SW480 (cell line): ENCODE measurements at regions not wholly inside any gene's neighbourhood (a gene's known extent, or its start where the extent isn't known, plus 50 kb on each side); places are given as distances from the start of the nearest gene placed in this dataset.
A peak's percentile ranks its signal among the peaks of the same experiment; 100 is the strongest.
"Not testable (repeated sequence)": the region's sequence is repeated elsewhere in the genome, so short reads cannot be mapped to it uniquely, and the experiment has no call there.

Experiments used
- DNase-seq: peaks from one replicate; pipeline ENCODE4 v3.0.0-alpha.2; 2016; ENCODE audit warnings: low spot score

GRCh38 chr10:4440260-4440659 is 385.7 kb upstream of the AKR1E2 start:
- DNase-seq = no peak

DNA sequence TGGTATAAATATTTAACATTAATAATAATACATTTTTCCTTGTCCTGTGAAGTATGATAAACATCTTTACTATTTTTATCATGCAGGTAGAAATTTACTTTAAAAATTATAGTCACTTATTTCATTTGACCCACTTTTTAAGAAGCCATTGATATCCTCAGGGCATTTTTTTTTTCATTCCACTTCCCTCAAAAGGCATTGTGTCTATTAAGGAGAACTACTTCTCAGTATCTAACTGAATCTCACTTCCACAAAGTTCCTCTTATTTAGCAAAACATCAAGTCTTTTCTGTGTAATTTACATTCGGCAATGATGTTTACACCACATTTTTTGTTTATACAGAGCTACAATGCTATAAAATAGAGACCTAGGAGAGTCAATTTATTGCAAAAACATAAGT is 388.2 kb upstream of the AKR1E2 start:
- DNase-seq = no peak

- no peak for DNase-seq
Observed at GRCh38 chr10:4437061-4437460, 388.9 kb upstream of the AKR1E2 start.

- DNase-seq = no peak
Observed at GRCh38 chr10:4436103-4436502, 389.9 kb upstream of the AKR1E2 start.

GRCh38 chr10:4434516-4435071 is 391.4 kb upstream of the AKR1E2 start:
- DNase-seq = no peak

DNA sequence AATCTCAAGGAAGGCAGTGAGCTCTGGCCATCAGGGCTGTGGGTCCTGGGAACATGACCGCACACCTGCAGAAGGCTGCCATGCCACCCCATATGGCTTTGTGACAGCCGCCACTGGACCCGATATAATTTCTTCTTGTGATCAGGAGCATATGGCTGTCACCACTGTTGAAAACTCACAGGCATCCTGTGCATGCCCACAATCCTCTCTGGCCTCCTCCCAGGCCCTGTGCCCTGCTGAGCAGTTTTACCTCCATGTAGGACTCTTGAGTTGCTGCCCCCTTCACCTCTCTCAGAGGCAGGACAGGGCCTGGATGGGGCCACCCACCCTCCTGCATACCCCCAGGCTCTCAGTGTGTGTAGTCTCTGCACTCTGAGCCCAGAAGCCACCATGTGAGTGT is 391.9 kb upstream of the AKR1E2 start:
- no peak for DNase-seq

GRCh38 chr10:4431114-4431863 is 394.7 kb upstream of the AKR1E2 start:
- peak; percentile 89 for DNase-seq

DNA sequence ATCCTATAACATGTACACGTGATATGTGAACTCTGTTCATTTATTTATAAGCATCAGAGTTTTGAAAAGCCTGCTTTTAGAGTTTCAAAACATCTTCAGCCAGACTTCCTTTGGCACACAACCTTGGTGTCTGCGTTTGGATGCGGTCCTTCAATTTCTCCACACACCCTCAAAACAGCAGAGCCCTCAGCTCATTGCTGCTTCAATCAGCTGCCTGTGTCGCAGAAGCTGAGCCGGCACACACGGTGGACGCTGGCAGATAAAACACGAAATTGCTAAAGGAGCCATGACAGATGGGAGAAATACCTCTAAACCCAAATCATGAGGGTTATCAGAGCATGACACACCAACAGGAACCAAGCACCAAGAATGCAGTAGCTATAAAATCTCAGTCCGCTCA is 396.4 kb upstream of the AKR1E2 start:
- DNase-seq = no peak

DNA sequence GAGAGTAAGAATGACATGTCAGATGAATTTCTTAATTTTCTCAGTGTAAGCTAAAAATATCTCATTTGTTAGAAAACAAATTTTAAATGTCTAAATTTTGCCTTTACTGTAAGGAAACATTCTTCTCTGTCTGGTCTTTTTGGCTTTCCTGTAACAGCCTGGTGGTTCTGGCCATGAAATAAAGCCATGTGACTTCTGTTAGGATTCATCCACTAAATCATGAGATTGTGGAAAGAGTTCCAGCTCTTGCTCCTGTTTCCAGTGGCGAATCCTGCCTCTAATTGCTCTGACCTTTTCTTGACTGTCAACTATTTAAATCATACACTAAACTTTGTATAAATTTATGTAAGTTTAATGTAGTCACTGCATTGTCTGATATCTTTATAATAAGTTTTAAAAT is 398.5 kb upstream of the AKR1E2 start:
- no peak for DNase-seq

DNA sequence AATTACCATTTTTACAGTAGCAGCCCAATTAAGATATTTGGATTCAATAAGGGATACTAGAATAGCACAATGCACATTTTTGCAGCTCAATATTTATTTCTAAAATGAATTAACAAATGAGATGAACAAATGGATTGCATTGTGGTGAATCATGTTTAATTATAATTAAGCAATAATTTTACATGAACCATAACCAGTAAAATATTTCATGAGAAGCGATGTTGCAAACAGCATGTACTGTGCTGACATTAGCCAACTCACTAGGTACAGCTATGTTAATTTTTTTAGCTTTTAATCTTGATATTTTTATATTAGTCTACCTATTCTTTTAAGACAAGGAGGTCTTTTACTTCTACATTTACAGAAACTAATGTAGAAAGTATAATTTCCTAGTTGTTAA is 399.1 kb upstream of the AKR1E2 start:
- DNase-seq = no peak

GRCh38 chr10:4409319-4409718 is 416.7 kb upstream of the AKR1E2 start:
- no peak for DNase-seq

DNA sequence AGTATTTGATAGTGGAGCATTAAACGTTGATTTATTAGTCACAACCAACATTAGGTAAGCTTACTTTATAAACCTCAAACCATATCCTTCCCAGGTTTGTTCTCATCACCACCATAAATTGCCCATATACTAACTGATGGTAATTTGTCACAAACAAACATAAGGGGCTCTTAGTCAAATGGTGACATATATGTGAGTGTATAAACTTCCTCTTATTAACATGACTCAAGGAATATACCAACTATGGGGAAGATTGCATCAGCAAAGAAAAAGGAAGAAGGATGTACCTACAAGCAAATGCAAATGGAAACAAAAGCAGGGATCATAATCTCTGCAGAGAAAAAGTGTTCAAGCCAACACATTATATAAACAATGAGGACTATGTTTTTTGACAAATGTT is 418.2 kb upstream of the AKR1E2 start:
- peak; percentile 12 for DNase-seq

DNA sequence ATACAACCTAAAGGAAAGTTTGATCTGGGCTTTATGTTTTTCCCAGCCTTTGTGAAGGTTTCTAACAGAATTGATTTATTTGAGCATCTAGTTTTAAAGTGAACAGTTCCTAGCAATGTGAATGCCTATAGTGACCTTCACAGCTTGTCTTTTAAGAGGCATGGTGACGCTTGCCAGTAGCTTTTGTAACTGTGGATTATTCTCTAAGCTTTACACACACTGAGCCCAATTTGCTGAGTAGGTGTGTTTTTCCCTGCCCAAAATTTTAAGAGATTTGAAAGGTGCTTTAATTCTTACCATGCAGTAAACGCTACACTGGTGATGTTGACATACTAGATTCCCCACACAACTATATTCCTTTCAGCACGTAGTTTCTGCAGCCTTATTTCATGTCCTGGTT is 420.2 kb upstream of the AKR1E2 start:
- no peak for DNase-seq

DNA sequence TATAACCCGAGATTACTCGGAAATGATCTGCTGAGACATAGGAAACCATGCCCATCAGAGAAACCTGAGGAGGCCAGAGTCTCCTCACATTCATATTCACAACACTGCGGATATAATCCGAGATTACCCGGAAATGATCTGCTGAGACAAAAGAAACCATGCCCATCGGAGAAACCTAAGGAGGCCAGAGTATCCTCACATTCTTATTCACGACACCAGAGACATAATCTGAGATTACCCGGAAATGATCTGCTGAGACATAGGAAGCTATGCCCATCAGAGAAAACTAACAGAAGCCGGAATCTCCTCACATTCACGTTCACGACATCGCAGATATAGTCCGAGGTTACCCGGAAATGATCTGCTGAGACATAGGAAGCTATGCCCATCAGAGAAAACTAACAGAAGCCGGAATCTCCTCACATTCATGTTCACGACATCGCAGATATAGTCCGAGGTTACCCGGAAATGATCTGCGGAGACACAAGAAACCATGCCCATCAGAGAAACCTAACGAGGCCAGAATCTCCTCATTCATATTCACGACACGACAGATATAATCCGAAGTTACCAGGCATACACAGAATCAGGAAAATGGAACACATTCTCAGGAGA is 422.3 kb upstream of the AKR1E2 start:
- no peak for DNase-seq

GRCh38 chr10:4401080-4401479 is 424.9 kb upstream of the AKR1E2 start:
- DNase-seq = not testable (repeated sequence)

DNA sequence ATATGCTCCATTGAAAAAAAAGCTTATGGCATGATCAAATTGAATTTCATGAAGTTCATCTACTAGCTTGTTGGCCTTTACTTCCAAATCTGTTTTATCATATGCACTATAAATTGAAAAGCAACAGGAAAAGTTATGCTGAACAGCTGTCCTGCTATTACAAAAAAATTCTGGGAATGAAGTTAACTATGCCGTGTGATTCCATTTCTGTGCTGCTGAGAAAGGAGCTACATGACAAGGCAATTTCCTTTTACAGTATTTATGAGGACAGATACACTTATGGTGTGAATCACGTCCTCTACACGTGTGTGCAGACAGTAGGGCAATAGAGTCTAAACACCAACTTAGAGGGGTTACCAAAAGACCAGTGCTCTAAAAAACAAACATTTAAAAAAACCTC is 426.5 kb upstream of the AKR1E2 start:
- DNase-seq = no peak

- no peak for DNase-seq
Observed at GRCh38 chr10:4398602-4399001, 427.4 kb upstream of the AKR1E2 start.

GRCh38 chr10:4397337-4397736 is 428.7 kb upstream of the AKR1E2 start:
- no peak for DNase-seq

- DNase-seq = no peak
Observed at GRCh38 chr10:4396401-4397283, 429.4 kb upstream of the AKR1E2 start.

DNA sequence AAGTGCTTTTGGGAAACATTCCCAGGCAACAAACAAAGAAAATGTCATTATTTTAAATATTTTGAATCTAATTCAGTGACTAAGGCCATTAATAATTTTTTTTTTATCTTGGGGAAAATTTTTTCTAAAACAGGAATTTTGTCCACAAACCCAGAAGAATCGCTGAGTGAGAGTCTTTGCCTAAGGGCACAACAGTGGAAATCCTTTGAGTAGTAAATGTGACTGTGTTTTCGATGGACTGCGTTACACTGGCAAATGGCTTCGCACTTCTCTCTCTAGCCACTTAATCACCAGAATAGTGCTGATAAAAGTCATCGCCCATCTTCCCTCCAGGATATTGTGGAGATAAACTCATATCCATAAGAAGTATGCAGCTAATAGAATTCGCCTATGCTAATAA is 430.3 kb upstream of the AKR1E2 start:
- DNase-seq = no peak

GRCh38 chr10:4394455-4394854 is 431.6 kb upstream of the AKR1E2 start:
- not testable (repeated sequence) for DNase-seq

DNA sequence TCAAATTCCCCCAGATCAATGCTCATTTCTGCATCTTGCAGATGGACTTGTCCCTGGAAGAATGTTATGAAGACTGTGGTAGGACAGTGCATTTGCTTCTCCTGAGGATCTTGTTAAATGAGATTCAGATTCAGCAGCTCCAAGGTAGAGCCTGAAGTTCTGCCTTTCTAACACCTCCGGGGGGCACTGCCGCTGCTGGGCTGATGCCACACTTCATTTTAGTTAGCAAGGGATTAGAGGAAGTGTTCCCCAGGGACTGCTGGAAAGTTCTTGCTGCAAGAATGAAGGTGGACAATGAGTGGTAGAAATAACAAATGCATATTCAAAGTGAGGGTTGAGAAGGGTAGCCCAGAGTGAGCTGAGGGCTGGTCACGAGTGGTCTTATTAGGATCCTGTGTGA is 434.3 kb upstream of the AKR1E2 start:
- DNase-seq = peak; percentile 1

DNA sequence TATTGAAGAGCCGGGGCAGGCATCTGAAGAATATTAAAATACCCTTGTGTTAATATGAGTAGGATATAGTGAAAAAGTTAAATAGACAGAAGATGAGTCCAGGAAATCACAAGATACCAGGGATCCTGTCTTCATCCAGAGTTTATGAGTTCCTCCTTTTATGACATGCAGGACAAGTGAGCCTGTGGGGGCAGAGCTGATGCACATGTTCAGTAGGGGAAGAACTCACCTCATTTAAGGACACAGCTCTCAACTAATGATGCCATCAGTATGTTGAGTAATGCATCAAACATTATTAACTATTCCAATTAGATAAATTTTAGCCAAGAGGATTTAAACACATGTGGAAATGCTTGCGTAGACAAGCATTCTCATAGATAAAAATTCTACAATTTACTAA is 435.8 kb upstream of the AKR1E2 start:
- DNase-seq = no peak
